ENCODE measurements at regions not wholly inside any gene's neighbourhood (a gene's known extent, or its start where the extent isn't known, plus 50 kb on each side); places are given as distances from the start of the nearest gene placed in this dataset.

DNA sequence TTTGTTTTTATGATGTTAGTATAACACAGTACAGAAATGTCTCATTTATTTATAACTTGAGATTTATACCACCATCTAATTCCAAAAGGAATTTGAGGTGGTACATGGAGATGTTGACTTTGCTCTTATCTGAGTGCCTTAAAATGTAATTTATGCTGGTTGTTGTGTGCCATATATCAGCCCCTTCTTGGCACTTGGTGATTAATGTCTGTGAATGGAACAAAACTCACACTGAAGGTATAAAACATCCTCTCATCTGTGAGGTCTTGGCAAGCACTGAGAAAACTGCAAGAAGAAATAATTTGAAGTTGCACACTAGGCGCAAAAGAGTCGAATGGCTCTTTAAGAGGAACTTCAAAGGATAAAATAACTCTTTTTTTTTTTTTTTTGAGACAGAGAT lies 240.4 kb downstream of the B3GLCT start:
- Histone ChIP-seq H3K4me1 (no peaks in the 10 kb centered on the region), H3K27me3 (no peaks in the 10 kb centered on the region), H3K9me3 (no peaks in the 10 kb centered on the region), H3K36me3 (no peaks in the 10 kb centered on the region), H3K4me3 (no peak overlapping the region), H3K27ac (no peak overlapping the region)
- DNase-seq (ENCODE audit: low spot score in 2 of 2), result no peak
- intact Hi-C loops (cut with DNase I; ENCODE audit: low total_unique reads), result no loop called here
- TF ChIP-seq CTCF (IDR thresholded peaks at IDR 0.05) (no peak), POLR2AphosphoS5 (IDR thresholded peaks at IDR 0.05) (no peak), POLR2A (IDR thresholded peaks at IDR 0.05) (no peak)

- no peaks in the 10 kb centered on the region for H3K9me3 ChIP-seq
- DNase-seq (ENCODE audit: low spot score in 2 of 2), result no peak
- H3K27me3 ChIP-seq, result no peaks in the 10 kb centered on the region
- no peak overlapping the region for H3K4me3 ChIP-seq
- no peaks in the 10 kb centered on the region for H3K4me1 ChIP-seq
- H3K36me3 ChIP-seq, result no peaks in the 10 kb centered on the region
- no peak overlapping the region for H3K27ac ChIP-seq
- intact Hi-C loops (cut with DNase I; ENCODE audit: low total_unique reads), result no loop called here
- TF ChIP-seq CTCF (IDR thresholded peaks at IDR 0.05) (no peak), POLR2A (IDR thresholded peaks at IDR 0.05) (no peak), POLR2AphosphoS5 (IDR thresholded peaks at IDR 0.05) (no peak)
Observed at GRCh38 chr13:31441800-31442510, 242.2 kb downstream of the B3GLCT start.

DNA sequence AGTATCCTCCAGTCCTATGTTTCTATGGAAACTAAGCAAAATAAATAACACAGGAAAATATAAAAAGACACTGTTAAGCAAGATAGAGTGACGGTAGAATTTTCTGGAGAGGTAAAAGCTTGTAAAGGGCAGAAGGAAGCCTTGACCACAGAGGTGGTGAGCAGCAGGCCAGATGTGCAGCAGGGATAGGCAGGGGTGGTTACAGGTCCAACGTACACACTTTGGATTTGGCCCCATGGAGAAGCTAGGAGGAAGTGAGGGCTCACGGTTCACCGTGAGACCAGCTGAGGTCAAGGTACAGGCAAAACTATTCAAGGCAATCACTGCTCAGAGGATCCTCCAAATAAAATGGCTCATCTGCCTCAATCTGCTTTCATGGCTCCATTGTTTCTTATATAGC lies 242.8 kb downstream of the B3GLCT start:
- intact Hi-C loops (cut with DNase I; ENCODE audit: low total_unique reads), result no loop called here
- Histone ChIP-seq H3K4me3 (no peak overlapping the region), H3K9me3 (no peaks in the 10 kb centered on the region), H3K27me3 (no peaks in the 10 kb centered on the region), H3K36me3 (no peaks in the 10 kb centered on the region), H3K27ac (no peak overlapping the region), H3K4me1 (no peaks in the 10 kb centered on the region)
- no peak for TF ChIP-seq POLR2A (IDR thresholded peaks at IDR 0.05)
- TF ChIP-seq CTCF (IDR thresholded peaks at IDR 0.05), result no peak
- no peak for TF ChIP-seq POLR2AphosphoS5 (IDR thresholded peaks at IDR 0.05)
- no peak for DNase-seq (ENCODE audit: low spot score in 2 of 2)

DNA sequence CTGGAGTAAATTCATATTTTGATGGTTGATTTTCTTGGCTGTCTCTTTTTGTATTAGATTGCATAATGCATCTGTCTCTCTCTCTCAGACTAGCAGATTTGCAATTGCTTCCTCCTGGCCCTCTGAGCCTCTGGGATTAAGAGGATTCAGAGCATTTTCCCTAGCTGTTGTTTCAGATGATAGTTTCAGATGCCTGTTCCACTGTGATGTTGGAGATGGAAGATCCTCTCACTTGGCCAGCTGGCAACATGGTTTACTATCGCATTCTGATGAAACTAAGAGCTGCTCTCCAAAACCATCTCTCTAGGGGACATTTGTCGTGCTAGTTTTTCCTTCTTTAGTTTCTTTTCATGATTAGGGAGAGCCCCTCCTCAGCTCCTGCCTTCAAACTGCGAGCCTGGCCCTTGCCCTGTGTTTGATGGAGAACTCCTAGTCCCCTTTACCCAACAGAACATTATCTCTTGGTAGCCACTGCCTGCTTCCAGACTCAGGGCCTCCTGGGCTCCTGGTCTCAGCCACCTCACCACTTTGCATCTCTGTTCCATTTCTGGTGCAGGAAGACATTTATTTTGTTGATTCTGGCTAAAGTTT lies 244.6 kb downstream of the B3GLCT start:
- intact Hi-C loops (cut with DNase I; ENCODE audit: low total_unique reads), result no loop called here
- no peak for DNase-seq (ENCODE audit: low spot score in 2 of 2)
- no peaks in the 10 kb centered on the region for H3K9me3 ChIP-seq
- no peaks in the 10 kb centered on the region for H3K36me3 ChIP-seq
- TF ChIP-seq POLR2A (IDR thresholded peaks at IDR 0.05) (no peak), POLR2AphosphoS5 (IDR thresholded peaks at IDR 0.05) (no peak), CTCF (IDR thresholded peaks at IDR 0.05) (no peak)
- H3K4me3 ChIP-seq, result no peak overlapping the region
- no peaks in the 10 kb centered on the region for H3K4me1 ChIP-seq
- H3K27ac ChIP-seq, result no peak overlapping the region
- H3K27me3 ChIP-seq, result no peaks in the 10 kb centered on the region

DNA sequence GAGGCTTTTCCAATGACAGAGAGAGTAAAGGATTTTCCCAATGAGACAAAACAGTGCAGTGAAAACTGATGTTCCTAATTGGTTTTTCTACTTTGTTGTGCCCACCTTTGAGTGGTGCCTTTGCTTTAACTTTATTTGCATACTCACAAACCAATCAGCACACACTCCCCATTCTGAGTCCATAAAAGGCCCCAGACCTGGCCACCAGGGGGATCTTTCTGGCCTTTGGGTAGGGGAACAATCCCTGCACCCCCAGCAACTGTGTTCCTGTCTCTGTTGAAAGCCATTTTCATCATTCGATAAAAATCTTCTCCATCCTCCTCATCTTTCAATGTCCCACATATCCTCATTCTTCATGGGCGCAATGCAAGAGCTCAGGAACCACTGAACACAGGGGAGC lies 252.8 kb downstream of the B3GLCT start:
- Histone ChIP-seq H3K36me3 (no peaks in the 10 kb centered on the region), H3K4me3 (no peak overlapping the region), H3K9me3 (no peaks in the 10 kb centered on the region), H3K27ac (no peak overlapping the region), H3K27me3 (no peaks in the 10 kb centered on the region), H3K4me1 (no peaks in the 10 kb centered on the region)
- TF ChIP-seq POLR2A (IDR thresholded peaks at IDR 0.05) (no peak), CTCF (IDR thresholded peaks at IDR 0.05) (no peak), POLR2AphosphoS5 (IDR thresholded peaks at IDR 0.05) (no peak)
- intact Hi-C loops (cut with DNase I; ENCODE audit: low total_unique reads), result no loop called here
- DNase-seq (ENCODE audit: low spot score in 2 of 2), result no peak

All from breast epithelium (tissue), 4 donors.